Osteocyte (in vitro differentiated cells): ENCODE measurements at regions not wholly inside any gene's neighbourhood (a gene's known extent, or its start where the extent isn't known, plus 50 kb on each side); places are given as distances from the start of the nearest gene placed in this dataset.

ENCODE experiments used
- DNase-seq: peaks from one replicate; pipeline ENCODE4 v3.0.0; 2021; ENCODE audit warnings: mixed read lengths; ENCODE audit not compliant: unreplicated experiment; ENCODE audit errors: extremely low spot score
- H3K27ac Mint-ChIP-seq: one replicate; pipeline ENCODE4 v1.8.0; 2021; ENCODE audit warnings: mild to moderate bottlenecking, mixed read lengths; ENCODE audit not compliant: unreplicated experiment
- H3K27me3 Mint-ChIP-seq: one replicate; pipeline ENCODE4 v1.8.0; 2021; ENCODE audit warnings: mixed read lengths; ENCODE audit not compliant: unreplicated experiment
- H3K36me3 Mint-ChIP-seq: one replicate; pipeline ENCODE4 v1.8.0; 2021; ENCODE audit warnings: mixed read lengths; ENCODE audit not compliant: unreplicated experiment
- H3K4me1 Mint-ChIP-seq: one replicate; pipeline ENCODE4 v1.8.0; 2021; ENCODE audit warnings: mixed read lengths; ENCODE audit not compliant: unreplicated experiment
- H3K4me3 Mint-ChIP-seq: one replicate; pipeline ENCODE4 v1.8.0; 2021; ENCODE audit warnings: mild to moderate bottlenecking, moderate library complexity, mixed read lengths; ENCODE audit not compliant: unreplicated experiment
- H3K9me3 Mint-ChIP-seq: one replicate; pipeline ENCODE4 v1.8.0; 2021; ENCODE audit warnings: mixed read lengths; ENCODE audit not compliant: unreplicated experiment
- CTCF ChIP-seq: fragments of 200-600 bp; sonication (generic); IDR thresholded peaks from 2 replicates; pipeline ENCODE4 v1.5.0; 2021; ENCODE audit warnings: antibody characterized with exemption, mild to moderate bottlenecking, moderate library complexity

- Mint-ChIP-seq H3K27ac (no peak overlapping the region), H3K27me3 (no peaks in the 10 kb centered on the region), H3K36me3 (no peaks in the 10 kb centered on the region), H3K4me3 (no peak overlapping the region), H3K9me3 (peaks cover 13% of the 10 kb centered on the region), H3K4me1 (peaks cover 22% of the 10 kb centered on the region)
- no peak for TF ChIP-seq CTCF
- no peak for DNase-seq
Measured at GRCh38 chr9:79107911-79108676, 463.7 kb upstream of the TLE4 start.

GRCh38 chr9:79111653-79112052, 460.1 kb upstream of the TLE4 start:
- DNase-seq = no peak
- no peak for TF ChIP-seq CTCF
- peaks cover 9% of the 10 kb centered on the region for H3K4me1 Mint-ChIP-seq
- no peaks in the 10 kb centered on the region for H3K36me3 Mint-ChIP-seq
- no peak overlapping the region for H3K27ac Mint-ChIP-seq
- H3K27me3 Mint-ChIP-seq = no peaks in the 10 kb centered on the region
- peaks cover 10% of the 10 kb centered on the region for H3K9me3 Mint-ChIP-seq
- H3K4me3 Mint-ChIP-seq = no peak overlapping the region

- H3K27me3 Mint-ChIP-seq = no peaks in the 10 kb centered on the region
- no peak for TF ChIP-seq CTCF
- no peaks in the 10 kb centered on the region for H3K36me3 Mint-ChIP-seq
- H3K27ac Mint-ChIP-seq = no peak overlapping the region
- no peak overlapping the region for H3K4me3 Mint-ChIP-seq
- H3K9me3 Mint-ChIP-seq = no peaks in the 10 kb centered on the region
- H3K4me1 Mint-ChIP-seq = peaks cover 9% of the 10 kb centered on the region
- DNase-seq = no peak
Measured at GRCh38 chr9:79115176-79115575, 456.6 kb upstream of the TLE4 start.

GRCh38 chr9:79116041-79116440, 455.7 kb upstream of the TLE4 start:
- Mint-ChIP-seq H3K27me3 (no peaks in the 10 kb centered on the region), H3K4me1 (peaks cover 9% of the 10 kb centered on the region), H3K36me3 (no peaks in the 10 kb centered on the region), H3K9me3 (no peaks in the 10 kb centered on the region), H3K27ac (no peak overlapping the region), H3K4me3 (no peak overlapping the region)
- no peak for DNase-seq
- peak; percentile 28 for TF ChIP-seq CTCF

GRCh38 chr9:79116709-79117108, 455.1 kb upstream of the TLE4 start:
- TF ChIP-seq CTCF = no peak
- Mint-ChIP-seq H3K27me3 (no peaks in the 10 kb centered on the region), H3K36me3 (no peaks in the 10 kb centered on the region), H3K9me3 (no peaks in the 10 kb centered on the region), H3K4me3 (no peak overlapping the region), H3K27ac (no peak overlapping the region), H3K4me1 (peaks cover 9% of the 10 kb centered on the region)
- DNase-seq = no peak
